Transverse colon (tissue), 4 donors: ENCODE measurements at regions not wholly inside any gene's neighbourhood (a gene's known extent, or its start where the extent isn't known, plus 50 kb on each side); places are given as distances from the start of the nearest gene placed in this dataset.

Source experiments
- DNase-seq: peaks from one replicate; pipeline ENCODE4 v3.0.0-alpha.2; 2019
- H3K27ac ChIP-seq, 4 donors: fragments of 200-600 bp; sonication (generic); 2 replicates each; pipeline ENCODE4 v1.5.1; 2016 to 2018; ENCODE audit warnings: inconsistent platforms in 4 of 4
- H3K27me3 ChIP-seq: fragments of 200-600 bp; sonication (generic); 2 replicates; pipeline ENCODE4 v1.5.1; 2017; ENCODE audit warnings: inconsistent platforms
- H3K36me3 ChIP-seq, 4 donors: fragments of 200-600 bp; sonication (generic); 2 replicates each; pipeline ENCODE4 v1.5.1; 2017 to 2019; ENCODE audit warnings: inconsistent platforms in 4 of 4
- H3K4me1 ChIP-seq, 4 donors: fragments of 200-600 bp; sonication (generic); 2 replicates each; pipeline ENCODE4 v1.5.1; 2017 to 2020; ENCODE audit warnings: inconsistent platforms in 4 of 4
- H3K4me3 ChIP-seq, 4 donors: fragments of 200-600 bp; sonication (generic); 1 replicate in 1 of 4; 2 replicates in 3 of 4; pipeline versions ENCODE4 v1.5.1 to v1.6.1; 2017 to 2019; ENCODE audit warnings: inconsistent platforms in 4 of 4
- H3K9me3 ChIP-seq, 2 donors: fragments of 200-600 bp; sonication (generic); 2 replicates each; pipeline ENCODE4 v1.5.1; 2017 to 2019; ENCODE audit warnings: inconsistent platforms in 2 of 2
- EP300 ChIP-seq: sonication (generic); formaldehyde crosslinking; IDR thresholded peaks from one replicate; pipeline ENCODE4 v1.6.1; 2017; ENCODE audit warnings: antibody characterized with exemption, low read depth
- POLR2A ChIP-seq: fragments of 450-650 bp; IDR thresholded peaks from one replicate; pipeline ENCODE4 v1.6.1; 2016; ENCODE audit warnings: antibody characterized with exemption, mild to moderate bottlenecking, moderate library complexity
- POLR2AphosphoS5 ChIP-seq, 3 donors: sonication (generic); formaldehyde crosslinking; IDR thresholded peaks; one replicate each; pipeline ENCODE4 v1.6.1; 2016; ENCODE audit warnings: antibody characterized with exemption in 3 of 3
- WGBS, 2 donors: methylation state at CpG; one replicate each; pipeline ENCODE4 v1.1.5; 2018; ENCODE audit warnings: low coverage in 1 of 2; 5-methylcytosine and 5-hydroxymethylcytosine counted together
- in situ Hi-C, 4 donors: fragments of 200-750 bp; cut with MboI; loops; one replicate each; pipeline versions ENCODE4 v1.15.0 to v1.15.1; 2017; ENCODE audit warnings: low sequenced_read_pairs in 3 of 4, low pct_ligation_motif_present in 1 of 4, low pct_unique_long_range_greater_than_20kb in 1 of 4
- intact Hi-C: fragments of 100-400 bp; cut with DNase I; formaldehyde crosslinking; loops from one replicate; pipeline ENCODE4 v1.15.1; 2023; ENCODE audit warnings: low total_unique reads
- TF ChIP-seq, protein P1 (sequence below), 5 experiments: fragments of 200-600 bp in 3 of 5; fragments of 450-650 bp in 2 of 5; sonication (generic) in 3 of 5; IDR thresholded peaks; 1 replicate in 2 of 5; 2 replicates in 3 of 5; pipeline ENCODE4 v1.5.1; 2016 to 2017; ENCODE audit warnings: antibody characterized with exemption in 5 of 5, inconsistent platforms in 3 of 5, mild to moderate bottlenecking in 2 of 5, moderate library complexity in 1 of 5

- intact Hi-C loops = loop anchor here (5.0 kb wide), 1 partner anchor 522 kb away; no protein-coding TSS in a partner anchor
- in situ Hi-C loops = no loop called here
- Histone ChIP-seq H3K9me3 (no peaks in the 10 kb centered on the region), H3K27ac (no peak overlapping the region), H3K27me3 (no peaks in the 10 kb centered on the region), H3K4me3 (no peak overlapping the region), H3K4me1 (no peaks in the 10 kb centered on the region), H3K36me3 (no peaks in the 10 kb centered on the region)
- TF ChIP-seq EP300 (no peak), POLR2AphosphoS5 (IDR thresholded peaks at IDR 0.05) (no peak)
- WGBS, 2 donors = 66 to 78% methylated on average over 5 of the region's 5 CpGs
- no peak for DNase-seq
Observed at GRCh38 chr12:126064028-126064427, 998.8 kb downstream of the AACS start.

DNA sequence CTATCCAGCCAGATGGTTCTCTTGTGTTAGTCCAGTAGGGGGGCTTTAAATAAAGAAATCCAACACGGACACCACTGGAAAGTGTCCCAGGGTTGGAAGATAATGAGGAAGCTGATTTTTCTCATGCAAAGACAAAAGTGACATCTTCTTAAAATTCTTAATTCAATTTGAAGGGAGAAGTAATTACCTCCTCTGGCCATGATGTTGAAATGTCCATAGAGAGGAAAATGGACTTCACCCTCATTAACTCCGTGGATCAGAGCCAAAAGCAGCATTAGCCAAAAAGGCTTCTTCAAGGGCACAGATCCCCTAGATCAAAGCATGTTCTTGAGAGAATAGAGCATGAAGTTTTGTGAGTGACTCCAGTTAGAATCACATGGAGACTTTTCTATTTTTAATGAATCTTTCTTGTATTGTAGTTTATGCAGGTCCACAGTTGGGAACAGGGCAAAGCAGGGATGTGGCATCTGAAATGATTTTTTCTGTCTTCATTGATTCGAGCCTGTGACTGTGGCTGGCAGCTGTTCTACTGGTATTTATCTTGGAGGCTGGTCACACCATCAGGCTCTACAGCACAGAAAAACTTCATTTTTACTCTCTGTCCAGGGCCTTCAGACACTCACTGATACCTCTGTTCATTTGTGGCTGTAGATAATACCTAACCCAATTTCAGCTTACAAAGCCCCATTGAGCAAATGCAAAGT is 1002.5 kb downstream of the AACS start:
- H3K9me3 ChIP-seq = peaks cover 7% of the 10 kb centered on the region in 2 donors
- TF ChIP-seq POLR2AphosphoS5 (IDR thresholded peaks at IDR 0.05) (no peak), EP300 (no peak), POLR2A (no peak)
- TF ChIP-seq, protein P1, sequence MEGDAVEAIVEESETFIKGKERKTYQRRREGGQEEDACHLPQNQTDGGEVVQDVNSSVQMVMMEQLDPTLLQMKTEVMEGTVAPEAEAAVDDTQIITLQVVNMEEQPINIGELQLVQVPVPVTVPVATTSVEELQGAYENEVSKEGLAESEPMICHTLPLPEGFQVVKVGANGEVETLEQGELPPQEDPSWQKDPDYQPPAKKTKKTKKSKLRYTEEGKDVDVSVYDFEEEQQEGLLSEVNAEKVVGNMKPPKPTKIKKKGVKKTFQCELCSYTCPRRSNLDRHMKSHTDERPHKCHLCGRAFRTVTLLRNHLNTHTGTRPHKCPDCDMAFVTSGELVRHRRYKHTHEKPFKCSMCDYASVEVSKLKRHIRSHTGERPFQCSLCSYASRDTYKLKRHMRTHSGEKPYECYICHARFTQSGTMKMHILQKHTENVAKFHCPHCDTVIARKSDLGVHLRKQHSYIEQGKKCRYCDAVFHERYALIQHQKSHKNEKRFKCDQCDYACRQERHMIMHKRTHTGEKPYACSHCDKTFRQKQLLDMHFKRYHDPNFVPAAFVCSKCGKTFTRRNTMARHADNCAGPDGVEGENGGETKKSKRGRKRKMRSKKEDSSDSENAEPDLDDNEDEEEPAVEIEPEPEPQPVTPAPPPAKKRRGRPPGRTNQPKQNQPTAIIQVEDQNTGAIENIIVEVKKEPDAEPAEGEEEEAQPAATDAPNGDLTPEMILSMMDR (IDR thresholded peaks at IDR 0.05) = no peak

DNA sequence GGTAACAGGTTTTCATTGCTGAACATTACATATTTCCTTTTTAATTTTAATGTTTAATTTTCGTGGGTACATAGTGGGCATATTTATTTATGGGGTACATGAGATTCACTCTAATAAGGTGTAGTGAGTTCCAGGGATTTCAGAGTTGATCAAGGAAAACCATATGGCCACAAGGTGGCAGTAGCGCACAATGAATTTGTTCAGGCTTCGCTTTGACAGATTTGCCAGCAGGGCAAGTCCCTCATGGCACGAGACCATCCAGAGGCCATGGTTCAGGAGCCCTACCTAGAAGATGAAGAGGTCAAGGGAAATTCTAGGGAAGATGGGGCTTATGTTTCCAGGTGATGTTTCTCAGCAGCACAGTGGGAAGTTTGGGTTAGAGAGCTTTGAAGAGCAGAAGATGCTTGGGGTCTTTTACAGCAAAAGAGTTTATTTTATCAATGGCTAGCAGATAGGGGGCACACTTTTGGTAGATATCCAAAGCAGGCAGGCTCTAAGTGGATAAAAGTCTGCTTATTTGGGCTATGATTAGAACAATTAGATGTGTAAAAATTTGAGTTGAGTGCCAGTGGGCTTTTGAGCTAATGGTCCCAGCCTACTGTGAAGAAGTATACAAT is 1004.4 kb downstream of the AACS start:
- in situ Hi-C loops = no loop called here
- TF ChIP-seq POLR2AphosphoS5 (IDR thresholded peaks at IDR 0.05) (no peak), POLR2A (no peak), EP300 (no peak)
- TF ChIP-seq, protein P1 (IDR thresholded peaks at IDR 0.05) = peak; percentile 22 to 41 (median 32)
- intact Hi-C loops = no loop called here
- Histone ChIP-seq H3K4me3 (no peak overlapping the region), H3K36me3 (no peaks in the 10 kb centered on the region), H3K4me1 (no peaks in the 10 kb centered on the region), H3K9me3 (peaks cover 7% of the 10 kb centered on the region in 2 donors), H3K27me3 (no peaks in the 10 kb centered on the region), H3K27ac (no peak overlapping the region)
- DNase-seq = peak; percentile 18
- 22 to 39% methylated on average over 2 to 4 of the region's 4 CpGs for WGBS, 2 donors

More for the DNA sequence above, 1002.5 kb downstream of the AACS start:
- intact Hi-C loops (no loop called here), in situ Hi-C loops (no loop called here)
- H3K36me3 ChIP-seq = no peaks in the 10 kb centered on the region
- H3K27ac ChIP-seq = no peak overlapping the region
- no peaks in the 10 kb centered on the region for H3K4me1 ChIP-seq
- no peak overlapping the region for H3K4me3 ChIP-seq
- WGBS, 2 donors = 40% methylated on average over 2 to 3 of the region's 3 CpGs
- no peak for DNase-seq
- H3K27me3 ChIP-seq = no peaks in the 10 kb centered on the region

GRCh38 chr12:126076515-126076914 is 1011.3 kb downstream of the AACS start:
- TF ChIP-seq POLR2A (no peak), POLR2AphosphoS5 (IDR thresholded peaks at IDR 0.05) (no peak), EP300 (no peak)
- TF ChIP-seq, protein P1 (IDR thresholded peaks at IDR 0.05) = no peak
- 50 to 56% methylated on average over 1 of the region's 1 CpG for WGBS, 2 donors
- H3K36me3 ChIP-seq = no peaks in the 10 kb centered on the region
- intact Hi-C loops (no loop called here), in situ Hi-C loops (no loop called here)
- no peaks in the 10 kb centered on the region for H3K27me3 ChIP-seq
- DNase-seq = no peak
- no peaks in the 10 kb centered on the region for H3K4me1 ChIP-seq
- no peaks in the 10 kb centered on the region for H3K9me3 ChIP-seq
- H3K4me3 ChIP-seq = no peak overlapping the region
- H3K27ac ChIP-seq = no peak overlapping the region
